ENCODE measurements at regions not wholly inside any gene's neighbourhood (a gene's known extent, or its start where the extent isn't known, plus 50 kb on each side); places are given as distances from the start of the nearest gene placed in this dataset.
"Not testable (repeated sequence)": the region's sequence is repeated elsewhere in the genome, so short reads cannot be mapped to it uniquely, and the experiment has no call there.

- TF ChIP-seq CTCF (conservative IDR thresholded peaks at IDR 0.05 in 1 of 2, IDR thresholded peaks at IDR 0.05 in 1 of 2; ENCODE audit: extremely low read depth in 1 of 2, insufficient read depth in 1 of 2, low read depth in 1 of 2, low read length in 2 of 2); EZH2 (IDR thresholded peaks at IDR 0.05; ENCODE audit: borderline replicate concordance, low read length): not testable (repeated sequence)
Observed at GRCh38 chr3:160102001-160102400, 113.4 kb downstream of the IL12A start.

Measured in mammary epithelial cell (primary cell).